GM12878 (cell line): ENCODE measurements at regions not wholly inside any gene's neighbourhood (a gene's known extent, or its start where the extent isn't known, plus 50 kb on each side); places are given as distances from the start of the nearest gene placed in this dataset.
A peak's percentile ranks its signal among the peaks of the same experiment; 100 is the strongest.

Experiments
- ATAC-seq: fragments of 200-7000 bp; cut with Tn5 transposase; 3 replicates; pipeline ENCODE4 v1.9.1; 2020; ENCODE audit warnings: mild to moderate bottlenecking, moderate library complexity
- BruUV-seq: library from RNA; stranded (reverse); fragments of 400-500 nt; replicated peaks from 2 replicates; lab custom pipeline; 2021; lab: Mats Ljungman, UMichigan
- CTCF ChIA-PET: fragments of 300-600 bp; sonication (Branson Sonifier 250); formaldehyde crosslinking; extraction: SDS; loops from one replicate; lab custom pipeline; 2021; ENCODE audit warnings: inconsistent platforms; lab: Yijun Ruan, JAX
- POLR2A ChIA-PET: fragments of 350-600 bp; formaldehyde crosslinking; extraction: SDS; loops from one replicate; lab custom pipeline; 2021; ENCODE audit warnings: inconsistent platforms; lab: Charles Lee
- RAD21 ChIA-PET: fragments of 300-600 bp; sonication (Branson Sonifier 250); formaldehyde crosslinking; loops from one replicate; lab custom pipeline; 2023; ENCODE audit warnings: antibody characterized with exemption; ENCODE audit not compliant: unreplicated experiment; lab: Charles Lee
- SMC1A ChIA-PET: fragments of 300-600 bp; sonication (Branson Sonifier 250); formaldehyde crosslinking; loops from one replicate; lab custom pipeline; 2023; ENCODE audit not compliant: unreplicated experiment, uncharacterized antibody; lab: Charles Lee
- DNase-seq: peaks from one replicate; pipeline ENCODE4 v3.0.0-alpha.2; 2011; ENCODE audit warnings: low read depth, low spot score
- FAIRE-seq: peaks from 3 replicates; lab custom pipeline; 2011; peaks lifted over from hg19 to GRCh38; lab: Jason Lieb, UNC
- H2AFZ ChIP-seq: 2 replicates; pipeline ENCODE4 v1.6.0; 2011; ENCODE audit warnings: low read depth, low read length, control low read depth; ENCODE audit not compliant: control insufficient read depth
- H3K27ac ChIP-seq: 2 replicates; pipeline ENCODE4 v1.5.1; 2011; ENCODE audit warnings: control low read depth; ENCODE audit not compliant: control insufficient read depth, insufficient read depth
- H3K27me3 ChIP-seq, 2 experiments: replicated peaks in 1 of 2; 2 replicates each; pipeline versions ENCODE4 v1.6.0 to v1.6.1; 2011; ENCODE audit warnings: low read length in 1 of 2; ENCODE audit not compliant: control insufficient read depth in 2 of 2, insufficient read depth in 2 of 2
- H3K36me3 ChIP-seq, 2 experiments: 2 replicates each; pipeline ENCODE4 v1.5.1; 2011; ENCODE audit warnings: low read length in 1 of 2; ENCODE audit not compliant: control insufficient read depth in 2 of 2, insufficient read depth in 2 of 2
- H3K4me1 ChIP-seq: 2 replicates; pipeline ENCODE4 v1.6.1; 2011; ENCODE audit warnings: mild to moderate bottlenecking, low read length, moderate library complexity, mixed read lengths; ENCODE audit not compliant: control insufficient read depth, insufficient read depth
- H3K4me2 ChIP-seq: 2 replicates; pipeline ENCODE4 v1.6.0; 2011; ENCODE audit warnings: control low read depth; ENCODE audit not compliant: control insufficient read depth, insufficient read depth
- H3K4me3 ChIP-seq: fragments of 200-600 bp; sonication (generic); 2 replicates; pipeline ENCODE4 v1.5.1; 2016
- H3K79me2 ChIP-seq: 2 replicates; pipeline ENCODE4 v1.6.0; 2011; ENCODE audit warnings: low read length; ENCODE audit not compliant: control insufficient read depth, insufficient read depth
- H3K9ac ChIP-seq: 2 replicates; pipeline ENCODE4 v1.8.0; 2011; ENCODE audit warnings: low read length, control low read depth, mixed read lengths; ENCODE audit not compliant: control insufficient read depth, insufficient read depth
- H3K9me3 ChIP-seq: replicated peaks from 3 replicates; pipeline ENCODE4 v1.5.1; 2011; ENCODE audit warnings: mild to moderate bottlenecking, low read length; ENCODE audit not compliant: control insufficient read depth, insufficient read depth
- H4K20me1 ChIP-seq: 2 replicates; pipeline ENCODE4 v1.6.0; 2011; ENCODE audit not compliant: control insufficient read depth, insufficient read depth
- ATF7 ChIP-seq: fragments of 450-650 bp; IDR thresholded peaks from 2 replicates; pipeline ENCODE4 v1.6.1; 2016; ENCODE audit warnings: low read depth, mild to moderate bottlenecking
- BCL11A ChIP-seq: IDR thresholded peaks from 2 replicates; pipeline ENCODE4 v1.6.1; 2011; ENCODE audit warnings: low read depth, low read length
- CREM ChIP-seq: IDR thresholded peaks from 2 replicates; pipeline ENCODE4 v1.6.1; 2014; ENCODE audit warnings: antibody characterized with exemption, low read depth
- EZH2 ChIP-seq: IDR thresholded peaks from 2 replicates; pipeline ENCODE4 v1.6.1; 2012; ENCODE audit warnings: low read depth, mild to moderate bottlenecking, control low read depth, inconsistent platforms, low read length, borderline replicate concordance; ENCODE audit not compliant: control insufficient read depth
- FOXK2 ChIP-seq: fragments of 450-650 bp; IDR thresholded peaks from 2 replicates; pipeline ENCODE4 v1.6.1; 2017; ENCODE audit warnings: mild to moderate bottlenecking, moderate library complexity
- GABPA ChIP-seq: IDR thresholded peaks from 2 replicates; pipeline ENCODE4 v1.6.1; 2014; ENCODE audit warnings: antibody characterized with exemption, low read depth, mild to moderate bottlenecking, inconsistent platforms
- JUND ChIP-seq: IDR thresholded peaks from 2 replicates; pipeline ENCODE4 v1.6.1; 2012; ENCODE audit warnings: low read depth, mild to moderate bottlenecking, low read length, improper control_type of control experiment, moderate library complexity
- MEF2A ChIP-seq: IDR thresholded peaks from 2 replicates; pipeline ENCODE4 v1.6.1; 2011; ENCODE audit warnings: low read depth, mild to moderate bottlenecking, low read length, moderate library complexity; ENCODE audit not compliant: insufficient read depth
- NFYA ChIP-seq: IDR thresholded peaks from 2 replicates; pipeline ENCODE4 v1.6.1; 2011; ENCODE audit warnings: low read depth, mild to moderate bottlenecking, low read length, improper control_type of control experiment, borderline replicate concordance
- NR2C1 ChIP-seq: fragments of 450-650 bp; IDR thresholded peaks from 2 replicates; pipeline ENCODE4 v1.6.1; 2017; ENCODE audit warnings: antibody characterized with exemption, mild to moderate bottlenecking, moderate library complexity
- NR2F1 ChIP-seq: fragments of 450-650 bp; conservative IDR thresholded peaks from 2 replicates; pipeline ENCODE4 v1.6.1; 2017; ENCODE audit warnings: mild to moderate bottlenecking
- NRF1 ChIP-seq: conservative IDR thresholded peaks from 2 replicates; pipeline ENCODE4 v1.6.1; 2011; ENCODE audit warnings: mild to moderate bottlenecking, low read depth, low read length, improper control_type of control experiment
- POLR2A ChIP-seq: IDR thresholded peaks from 2 replicates; pipeline ENCODE4 v1.6.1; 2011; ENCODE audit warnings: low read depth, mild to moderate bottlenecking, low read length
- SKIL ChIP-seq: fragments of 450-650 bp; IDR thresholded peaks from 2 replicates; pipeline ENCODE4 v1.6.1; 2017; ENCODE audit warnings: mild to moderate bottlenecking, low read depth, inconsistent platforms; ENCODE audit not compliant: poor library complexity, severe bottlenecking
- YY1 ChIP-seq: IDR thresholded peaks from 2 replicates; pipeline ENCODE4 v1.6.1; 2011; ENCODE audit warnings: low read depth, mild to moderate bottlenecking, low read length
- ZNF274 ChIP-seq: IDR thresholded peaks from one replicate; pipeline ENCODE4 v1.8.0; 2011; ENCODE audit not compliant: insufficient read length, insufficient read depth
- WGBS: methylation state at CpG from one replicate; pipeline ENCODE4 v1.1.6; 2016; ENCODE audit warnings: low lambda C conversion rate; ENCODE audit not compliant: insufficient replicate concordance, insufficient coverage; ENCODE audit errors: missing lambda C conversion rate; 5-methylcytosine and 5-hydroxymethylcytosine counted together
- in situ Hi-C: fragments of 300-500 bp; cut with MboI; formaldehyde crosslinking; loops from 9 replicates; pipeline ENCODE4 v1.14.3; 2018; ENCODE audit warnings: mixed read lengths
- intact Hi-C: fragments of 100-400 bp; cut with micrococcal nuclease; formaldehyde crosslinking; loops from one replicate; pipeline ENCODE4 v1.14.2; 2022; ENCODE audit not compliant: unreplicated experiment
- TF ChIP-seq, protein P1 (sequence below): IDR thresholded peaks from 2 replicates; pipeline ENCODE4 v1.6.1; 2012; ENCODE audit warnings: low read depth, low read length, improper control_type of control experiment

GRCh38 chr7:50956522-50957155, 173.9 kb upstream of the GRB10 start:
- DNase-seq (no peak), ATAC-seq (no peak), FAIRE-seq (no peak)
- ChIA-PET RAD21 (no interaction called here), POLR2A (no interaction called here), SMC1A (no interaction called here), CTCF (no interaction called here)
- H3K36me3 ChIP-seq: no peaks in the 10 kb centered on the region
- no peaks in the 10 kb centered on the region for H3K4me1 ChIP-seq
- H3K4me2 ChIP-seq: no peak overlapping the region
- TF ChIP-seq EZH2 (no peak), NR2F1 (peak; percentile 48)
- WGBS: 56% methylated on average over 8 of the region's 8 CpGs
- H3K4me3 ChIP-seq: no peak overlapping the region
- no peaks in the 10 kb centered on the region for H3K79me2 ChIP-seq
- no peak overlapping the region for H2AFZ ChIP-seq
- no peak overlapping the region for H3K9ac ChIP-seq
- no peaks in the 10 kb centered on the region for H3K9me3 ChIP-seq
- H3K27ac ChIP-seq: no peak overlapping the region
- no peaks in the 10 kb centered on the region for H3K27me3 ChIP-seq
- in situ Hi-C loops: no loop called here
- intact Hi-C loops: no loop called here
- BruUV-seq: no TSS peak
- no peaks in the 10 kb centered on the region for H4K20me1 ChIP-seq

- Histone ChIP-seq H3K27ac (no peak overlapping the region), H3K9ac (no peak overlapping the region), H3K79me2 (no peaks in the 10 kb centered on the region), H3K4me2 (no peak overlapping the region), H2AFZ (no peak overlapping the region), H3K4me1 (no peaks in the 10 kb centered on the region), H3K4me3 (no peak overlapping the region), H4K20me1 (no peaks in the 10 kb centered on the region), H3K36me3 (no peaks in the 10 kb centered on the region), H3K27me3 (no peaks in the 10 kb centered on the region), H3K9me3 (no peaks in the 10 kb centered on the region)
- DNase-seq (no peak), FAIRE-seq (no peak), ATAC-seq (no peak)
- intact Hi-C loops (no loop called here), in situ Hi-C loops (no loop called here)
- SMC1A ChIA-PET: no interaction called here
- POLR2A ChIA-PET: no interaction called here
- BruUV-seq: no TSS peak
- 9% methylated on average over 5 of the region's 5 CpGs for WGBS
- CTCF ChIA-PET: interaction anchor here (0.6 kb wide), 1 partner anchor 10 kb away, joined by 3 read pairs; no protein-coding TSS in a partner anchor
- RAD21 ChIA-PET: no interaction called here
- TF ChIP-seq ZNF274 (no peak), ATF7 (no peak), CREM (no peak), POLR2A (no peak), GABPA (no peak), SKIL (no peak), NFYA (no peak), JUND (no peak), NRF1 (no peak), NR2C1 (no peak), BCL11A (no peak), MEF2A (no peak), YY1 (no peak), FOXK2 (no peak)
- TF ChIP-seq, protein P1, sequence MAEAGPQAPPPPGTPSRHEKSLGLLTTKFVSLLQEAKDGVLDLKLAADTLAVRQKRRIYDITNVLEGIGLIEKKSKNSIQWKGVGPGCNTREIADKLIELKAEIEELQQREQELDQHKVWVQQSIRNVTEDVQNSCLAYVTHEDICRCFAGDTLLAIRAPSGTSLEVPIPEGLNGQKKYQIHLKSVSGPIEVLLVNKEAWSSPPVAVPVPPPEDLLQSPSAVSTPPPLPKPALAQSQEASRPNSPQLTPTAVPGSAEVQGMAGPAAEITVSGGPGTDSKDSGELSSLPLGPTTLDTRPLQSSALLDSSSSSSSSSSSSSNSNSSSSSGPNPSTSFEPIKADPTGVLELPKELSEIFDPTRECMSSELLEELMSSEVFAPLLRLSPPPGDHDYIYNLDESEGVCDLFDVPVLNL: no peak
Measured at GRCh38 chr7:50954716-50955115, 172.0 kb upstream of the GRB10 start.
